GM18867 (cell line): ENCODE measurements at regions not wholly inside any gene's neighbourhood (a gene's known extent, or its start where the extent isn't known, plus 50 kb on each side); places are given as distances from the start of the nearest gene placed in this dataset.

Experiments used
- ATAC-seq: cut with Tn5 transposase; IDR thresholded peaks from one replicate; pipeline ENCODE4 v1.9.1; 2021; ENCODE audit warnings: mild to moderate bottlenecking, moderate library complexity; ENCODE audit not compliant: unreplicated experiment

GRCh38 chr6:163720460-163721235 is 306.1 kb downstream of the QKI start:
- ATAC-seq = no peak

GRCh38 chr6:163720005-163720404 is 305.5 kb downstream of the QKI start:
- no peak for ATAC-seq

GRCh38 chr6:163719028-163719742 is 304.7 kb downstream of the QKI start:
- ATAC-seq = no peak

GRCh38 chr6:163718537-163718936 is 304.0 kb downstream of the QKI start:
- no peak for ATAC-seq

- ATAC-seq = no peak
Observed at GRCh38 chr6:163717106-163717764, 302.7 kb downstream of the QKI start.

- ATAC-seq = no peak
Observed at GRCh38 chr6:163716690-163717089, 302.2 kb downstream of the QKI start.

GRCh38 chr6:163715846-163716245 is 301.3 kb downstream of the QKI start:
- no peak for ATAC-seq

- no peak for ATAC-seq
Observed at GRCh38 chr6:163714179-163714578, 299.7 kb downstream of the QKI start.

- ATAC-seq = no peak
Observed at GRCh38 chr6:163712981-163713380, 298.5 kb downstream of the QKI start.

- no peak for ATAC-seq
Observed at GRCh38 chr6:163712566-163712961, 298.0 kb downstream of the QKI start.

GRCh38 chr6:163711615-163712565 is 297.4 kb downstream of the QKI start:
- ATAC-seq = peak; percentile 33

GRCh38 chr6:163710532-163711470 is 296.3 kb downstream of the QKI start:
- ATAC-seq = no peak

GRCh38 chr6:163709693-163710092 is 295.2 kb downstream of the QKI start:
- ATAC-seq = no peak

- ATAC-seq = no peak
Observed at GRCh38 chr6:163709255-163709654, 294.7 kb downstream of the QKI start.

GRCh38 chr6:163708466-163708865 is 293.9 kb downstream of the QKI start:
- peak; percentile 52 for ATAC-seq

- peak; percentile 66 for ATAC-seq
Observed at GRCh38 chr6:163707387-163708355, 293.2 kb downstream of the QKI start.

- ATAC-seq = no peak
Observed at GRCh38 chr6:163706500-163707087, 292.1 kb downstream of the QKI start.

GRCh38 chr6:163705923-163706322 is 291.4 kb downstream of the QKI start:
- peak; percentile 45 for ATAC-seq
